HUES48 (cell line): ENCODE measurements at regions not wholly inside any gene's neighbourhood (a gene's known extent, or its start where the extent isn't known, plus 50 kb on each side); places are given as distances from the start of the nearest gene placed in this dataset.

Source experiments
- H3K27ac ChIP-seq: one replicate; pipeline ENCODE4 v1.7.0; 2013; ENCODE audit warnings: low read depth, low read length, inconsistent platforms
- H3K27me3 ChIP-seq: 2 replicates; pipeline ENCODE4 v1.6.1; 2013; ENCODE audit warnings: mild to moderate bottlenecking, low read length; ENCODE audit not compliant: control insufficient read depth, insufficient read depth
- H3K36me3 ChIP-seq: 2 replicates; pipeline ENCODE4 v1.6.1; 2013; ENCODE audit warnings: low read length; ENCODE audit not compliant: control insufficient read depth, insufficient read depth
- H3K4me1 ChIP-seq: 2 replicates; pipeline ENCODE4 v1.6.1; 2013; ENCODE audit warnings: mild to moderate bottlenecking, low read length; ENCODE audit not compliant: control insufficient read depth, insufficient read depth
- H3K4me3 ChIP-seq: 2 replicates; pipeline ENCODE4 v1.5.1; 2013; ENCODE audit warnings: mild to moderate bottlenecking, low read depth, low read length
- H3K9ac ChIP-seq: 2 replicates; pipeline ENCODE4 v1.6.1; 2013; ENCODE audit warnings: mild to moderate bottlenecking, low read depth, low read length, moderate library complexity
- H3K9me3 ChIP-seq: 2 replicates; pipeline ENCODE4 v1.6.1; 2013; ENCODE audit warnings: low read length; ENCODE audit not compliant: control insufficient read depth, insufficient read depth

DNA sequence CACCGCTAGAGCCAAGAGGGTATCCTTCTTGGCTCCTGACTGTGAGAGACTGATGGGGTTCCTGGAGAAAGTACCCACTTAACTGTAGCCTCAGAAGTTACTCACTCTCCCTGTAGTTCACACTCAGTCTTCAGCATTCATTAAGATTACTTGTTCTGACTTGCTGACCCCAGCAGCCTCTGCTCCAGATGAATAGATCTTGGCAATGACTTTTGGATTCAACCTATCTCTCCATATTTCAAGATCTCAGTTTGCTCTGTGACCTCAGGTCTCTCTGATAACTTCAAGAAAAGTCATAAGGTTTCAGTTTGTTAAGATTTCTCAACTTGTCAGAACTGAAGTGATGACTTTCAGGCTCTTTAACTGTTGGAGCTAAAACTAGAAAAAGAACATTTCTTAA lies 825.6 kb downstream of the PCDH7 start:
- no peaks in the 10 kb centered on the region for H3K9me3 ChIP-seq

DNA sequence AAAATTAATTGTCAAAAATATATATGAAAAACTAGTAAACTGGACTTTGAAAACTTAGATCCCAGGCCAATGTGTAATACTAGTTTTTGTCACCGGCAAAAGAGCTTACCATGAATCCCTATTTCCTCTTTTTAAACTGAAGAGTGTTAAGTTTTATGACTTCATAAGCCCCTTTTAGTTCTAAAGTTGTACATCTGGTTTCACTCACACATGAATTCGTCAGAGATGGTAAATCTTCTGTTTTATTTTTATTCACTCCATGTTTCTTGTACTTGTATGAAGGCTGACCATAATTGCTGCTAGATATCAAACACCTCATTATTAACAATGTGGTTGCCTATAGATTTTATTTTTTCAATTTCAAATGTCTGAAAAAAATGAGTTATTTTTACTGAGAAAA lies 827.9 kb downstream of the PCDH7 start:
- H3K36me3 ChIP-seq: no peaks in the 10 kb centered on the region
- no peaks in the 10 kb centered on the region for H3K9me3 ChIP-seq
- no peaks in the 10 kb centered on the region for H3K4me1 ChIP-seq
- H3K4me3 ChIP-seq: no peak overlapping the region
- H3K9ac ChIP-seq: no peak overlapping the region
- no peak overlapping the region for H3K27ac ChIP-seq
- no peaks in the 10 kb centered on the region for H3K27me3 ChIP-seq

More for the DNA sequence above, 825.6 kb downstream of the PCDH7 start:
- Histone ChIP-seq H3K4me1 (no peaks in the 10 kb centered on the region), H3K27me3 (no peaks in the 10 kb centered on the region), H3K4me3 (no peak overlapping the region), H3K36me3 (no peaks in the 10 kb centered on the region), H3K27ac (no peak overlapping the region), H3K9ac (no peak overlapping the region)

DNA sequence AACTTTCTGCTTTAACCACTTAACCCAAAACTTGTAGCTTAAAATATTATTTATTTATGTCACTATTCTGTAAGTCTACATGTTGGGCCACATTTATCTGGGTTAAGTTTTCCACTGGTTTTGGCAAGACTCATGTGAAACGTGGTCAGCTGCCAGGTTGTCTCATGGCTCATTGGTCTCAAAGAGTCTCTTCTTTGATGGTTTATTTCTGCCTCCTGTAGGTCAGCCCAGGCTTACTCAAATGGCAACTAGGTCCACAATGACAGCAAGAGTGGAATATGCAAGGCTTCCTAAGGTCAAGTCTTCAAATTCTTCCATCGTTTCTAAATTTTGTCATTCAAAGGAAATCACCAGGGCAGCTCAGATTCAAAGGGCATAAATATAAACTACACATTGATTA lies 828.7 kb downstream of the PCDH7 start:
- Histone ChIP-seq H3K27me3 (no peaks in the 10 kb centered on the region), H3K9me3 (no peaks in the 10 kb centered on the region), H3K27ac (no peak overlapping the region), H3K4me1 (no peaks in the 10 kb centered on the region), H3K4me3 (no peak overlapping the region), H3K9ac (no peak overlapping the region), H3K36me3 (no peaks in the 10 kb centered on the region)

DNA sequence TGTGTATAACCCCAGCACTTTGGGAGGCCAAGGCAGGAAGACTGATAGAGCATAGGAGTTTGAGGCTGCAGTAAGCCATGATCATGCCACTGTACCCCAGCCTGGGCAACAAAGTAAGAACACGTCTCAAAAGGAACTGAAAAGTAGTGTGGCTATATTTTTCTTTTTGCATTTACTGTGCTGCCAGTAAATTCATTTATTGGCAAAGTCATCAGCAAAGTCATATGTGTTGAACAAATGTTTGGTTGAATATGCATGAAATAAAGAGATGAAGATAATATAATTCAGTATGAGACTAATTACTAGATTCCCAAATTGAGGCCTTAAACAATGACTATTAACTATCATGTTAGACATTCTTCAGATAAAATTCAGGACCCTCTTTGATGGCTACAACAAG lies 829.1 kb downstream of the PCDH7 start:
- Histone ChIP-seq H3K4me1 (no peaks in the 10 kb centered on the region), H3K4me3 (no peak overlapping the region), H3K27me3 (no peaks in the 10 kb centered on the region), H3K9me3 (no peaks in the 10 kb centered on the region), H3K9ac (no peak overlapping the region), H3K27ac (no peak overlapping the region), H3K36me3 (no peaks in the 10 kb centered on the region)

DNA sequence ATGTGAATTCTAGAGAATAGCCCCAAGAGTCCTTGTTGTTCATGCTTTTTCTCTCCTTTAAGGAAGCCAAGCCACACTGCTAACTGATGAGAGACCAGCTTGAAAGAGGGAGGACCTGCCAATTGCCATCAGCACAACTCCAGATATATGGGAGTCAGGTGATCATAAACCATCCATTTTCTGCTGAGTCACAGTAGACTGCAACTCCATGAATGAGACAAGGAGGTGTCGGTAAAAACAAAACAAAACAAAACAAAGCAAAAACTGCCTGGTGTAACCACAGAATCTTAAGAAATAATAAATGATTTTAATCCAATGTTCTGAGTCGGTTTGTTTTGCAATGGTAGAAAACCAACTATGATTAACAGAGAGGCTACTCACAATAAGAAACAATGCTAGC lies 837.3 kb downstream of the PCDH7 start:
- H3K9ac ChIP-seq: no peak overlapping the region
- no peaks in the 10 kb centered on the region for H3K4me1 ChIP-seq
- H3K27ac ChIP-seq: no peak overlapping the region
- H3K9me3 ChIP-seq: no peaks in the 10 kb centered on the region
- H3K36me3 ChIP-seq: no peaks in the 10 kb centered on the region
- H3K4me3 ChIP-seq: no peak overlapping the region
- H3K27me3 ChIP-seq: no peaks in the 10 kb centered on the region

DNA sequence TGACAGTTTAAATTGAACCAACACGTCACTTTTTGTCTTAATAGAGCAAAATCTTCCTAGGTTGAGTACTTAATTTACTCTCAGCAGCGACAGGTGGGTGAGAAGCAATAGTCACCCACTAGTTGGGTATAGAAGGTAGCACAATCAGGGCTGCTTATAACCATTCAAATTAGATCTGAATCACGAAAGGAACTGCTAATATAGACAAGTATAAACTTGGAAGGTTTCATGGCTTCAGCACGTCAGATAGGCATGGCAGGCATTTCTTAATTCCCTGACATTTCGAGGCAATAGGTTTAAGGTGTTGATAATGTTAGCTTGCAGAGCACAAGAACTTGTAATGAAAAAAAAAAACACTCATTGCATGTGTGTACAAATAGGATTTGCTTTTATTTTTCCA lies 853.4 kb downstream of the PCDH7 start:
- H3K4me1 ChIP-seq: peaks cover 16% of the 10 kb centered on the region
- no peak overlapping the region for H3K9ac ChIP-seq
- H3K27ac ChIP-seq: no peak overlapping the region

DNA sequence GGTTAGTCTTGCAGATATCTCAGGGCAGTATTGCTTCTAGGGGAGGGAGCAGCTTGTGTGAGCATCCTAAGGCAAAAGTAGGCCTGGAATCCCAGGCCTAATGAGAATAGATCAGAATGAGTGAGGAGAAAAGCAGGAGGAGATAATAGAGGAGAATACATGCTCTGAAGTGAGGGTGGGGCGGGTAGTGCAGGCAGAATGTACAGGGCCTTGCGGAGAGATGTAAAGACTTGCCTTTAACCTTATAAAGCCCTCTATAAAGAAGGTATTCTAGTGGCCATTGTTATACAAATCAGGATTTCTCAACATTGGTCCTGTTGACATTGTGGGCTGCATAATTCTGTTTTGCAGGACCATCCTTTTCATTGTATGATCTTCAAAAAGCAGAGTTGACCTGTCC lies 855.3 kb downstream of the PCDH7 start:
- no peaks in the 10 kb centered on the region for H3K27me3 ChIP-seq
- no peak overlapping the region for H3K4me3 ChIP-seq
- H3K36me3 ChIP-seq: no peaks in the 10 kb centered on the region
- no peak overlapping the region for H3K9ac ChIP-seq
- no peaks in the 10 kb centered on the region for H3K9me3 ChIP-seq
- H3K4me1 ChIP-seq: peaks cover 20% of the 10 kb centered on the region
- H3K27ac ChIP-seq: no peak overlapping the region

More for the DNA sequence above, 853.4 kb downstream of the PCDH7 start:
- no peaks in the 10 kb centered on the region for H3K27me3 ChIP-seq
- H3K9me3 ChIP-seq: no peaks in the 10 kb centered on the region
- H3K36me3 ChIP-seq: no peaks in the 10 kb centered on the region
- H3K4me3 ChIP-seq: no peak overlapping the region

DNA sequence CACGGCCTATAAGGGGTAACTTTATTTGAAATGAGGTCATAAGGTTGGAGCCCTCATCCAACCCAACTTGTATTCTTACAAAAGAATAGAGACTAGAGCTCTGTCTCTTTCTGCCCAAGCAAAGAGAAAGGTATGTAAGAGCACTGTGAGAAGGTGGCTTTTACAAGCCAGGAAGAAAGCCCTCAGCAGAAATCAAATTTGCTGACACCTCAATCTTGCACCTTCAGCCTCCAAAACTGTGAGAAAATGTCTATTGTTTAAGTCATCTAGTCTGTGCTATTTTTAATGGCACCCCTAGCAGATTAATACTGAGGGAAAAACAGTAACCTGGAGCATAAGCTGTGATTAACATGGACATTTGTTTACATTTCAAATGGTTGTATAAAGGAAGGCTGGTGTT lies 860.7 kb downstream of the PCDH7 start:
- Histone ChIP-seq H3K4me1 (peaks cover 7% of the 10 kb centered on the region), H3K27me3 (no peaks in the 10 kb centered on the region), H3K9ac (no peak overlapping the region), H3K4me3 (no peak overlapping the region), H3K36me3 (no peaks in the 10 kb centered on the region), H3K27ac (no peak overlapping the region), H3K9me3 (no peaks in the 10 kb centered on the region)

DNA sequence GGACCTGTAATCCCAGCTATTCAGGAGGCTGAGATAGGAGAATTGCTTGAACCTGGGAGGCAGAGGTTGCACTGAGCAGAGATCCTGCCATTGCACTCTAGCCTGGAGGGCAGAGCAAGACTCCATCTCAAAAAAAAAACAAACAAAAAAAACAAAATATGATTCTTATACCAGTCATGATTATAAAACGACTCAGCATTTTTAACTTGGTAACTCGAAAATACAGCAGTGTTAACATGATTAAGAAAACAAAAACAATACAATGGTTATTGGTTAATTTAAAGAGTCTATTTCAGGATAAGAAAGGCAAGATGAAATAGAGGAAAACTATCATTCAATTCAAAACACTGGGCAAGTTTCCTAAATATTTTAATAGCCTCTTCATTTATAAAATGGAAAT lies 865.3 kb downstream of the PCDH7 start:
- Histone ChIP-seq H3K9ac (no peak overlapping the region), H3K4me1 (no peaks in the 10 kb centered on the region), H3K9me3 (no peaks in the 10 kb centered on the region), H3K36me3 (no peaks in the 10 kb centered on the region), H3K27ac (no peak overlapping the region), H3K4me3 (no peak overlapping the region), H3K27me3 (no peaks in the 10 kb centered on the region)

DNA sequence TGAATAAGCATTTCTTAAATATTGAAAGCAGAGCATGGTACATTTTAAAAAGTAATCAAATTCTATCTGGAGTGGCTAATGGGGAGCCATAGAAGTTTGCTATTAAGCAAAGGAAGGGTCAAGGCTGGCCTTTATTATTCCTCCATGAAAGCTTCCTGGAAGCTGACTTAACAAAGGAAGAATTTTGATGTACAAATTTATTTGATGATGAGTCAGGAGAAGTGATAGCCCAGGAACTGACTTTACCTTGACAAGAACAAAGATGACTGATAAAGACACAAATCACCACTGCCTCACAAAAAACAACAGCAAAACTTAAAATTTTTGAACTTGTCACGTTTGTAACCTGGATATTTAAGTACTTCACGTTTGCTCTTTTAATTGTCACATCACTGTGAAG lies 872.1 kb downstream of the PCDH7 start:
- no peak overlapping the region for H3K9ac ChIP-seq
- no peaks in the 10 kb centered on the region for H3K4me1 ChIP-seq
- no peaks in the 10 kb centered on the region for H3K36me3 ChIP-seq
- no peaks in the 10 kb centered on the region for H3K27me3 ChIP-seq
- no peak overlapping the region for H3K27ac ChIP-seq
- no peaks in the 10 kb centered on the region for H3K9me3 ChIP-seq
- no peak overlapping the region for H3K4me3 ChIP-seq

DNA sequence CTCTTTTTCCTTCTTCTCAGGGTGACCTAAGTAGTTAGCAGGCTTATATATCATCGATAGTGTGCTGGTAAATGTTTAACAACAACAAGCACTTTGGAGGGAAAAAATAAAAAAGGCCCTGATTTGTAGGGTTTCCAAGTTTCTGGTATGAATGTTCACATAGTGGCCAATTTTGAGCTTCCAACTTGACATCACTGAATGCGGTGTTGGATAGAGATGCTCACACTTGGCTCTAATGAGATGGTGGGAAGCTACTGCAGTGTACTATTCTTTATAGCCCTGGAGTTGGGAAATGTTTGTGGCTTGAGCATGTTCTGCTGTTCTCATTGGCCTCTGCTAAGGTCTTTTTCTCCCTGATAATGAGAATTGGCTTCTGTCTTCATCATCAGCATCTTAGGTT lies 875.3 kb downstream of the PCDH7 start:
- no peaks in the 10 kb centered on the region for H3K27me3 ChIP-seq
- H3K27ac ChIP-seq: no peak overlapping the region
- H3K9ac ChIP-seq: no peak overlapping the region
- no peak overlapping the region for H3K4me3 ChIP-seq
- H3K36me3 ChIP-seq: no peaks in the 10 kb centered on the region
- peaks cover 3% of the 10 kb centered on the region; the same call in 1 of the 2 replicates for H3K4me1 ChIP-seq
- H3K9me3 ChIP-seq: no peaks in the 10 kb centered on the region

DNA sequence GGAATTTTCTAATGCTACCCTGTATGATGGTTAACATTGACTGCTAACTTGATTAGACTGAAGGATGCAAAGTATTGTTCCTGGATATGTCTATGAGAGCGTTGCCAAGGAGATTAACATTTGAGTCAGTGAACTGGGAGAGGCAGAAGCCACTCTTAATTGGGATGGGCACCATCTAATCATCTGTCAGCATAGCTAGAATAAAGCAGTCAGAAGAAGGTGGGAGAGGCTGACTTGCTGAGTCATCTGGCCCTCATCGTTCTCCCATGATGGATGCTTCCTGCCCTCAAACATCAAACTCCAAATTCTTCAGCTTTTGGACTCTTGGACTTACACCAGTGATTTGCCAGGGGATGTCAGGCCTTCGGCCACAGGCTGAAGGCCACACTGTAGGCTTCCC lies 878.5 kb downstream of the PCDH7 start:
- Histone ChIP-seq H3K4me1 (peaks cover 3% of the 10 kb centered on the region; the same call in 1 of the 2 replicates), H3K27me3 (no peaks in the 10 kb centered on the region), H3K9ac (no peak overlapping the region), H3K4me3 (no peak overlapping the region), H3K9me3 (no peaks in the 10 kb centered on the region), H3K36me3 (no peaks in the 10 kb centered on the region), H3K27ac (no peak overlapping the region)
